AG08396 (cell line): ENCODE measurements at regions not wholly inside any gene's neighbourhood (a gene's known extent, or its start where the extent isn't known, plus 50 kb on each side); places are given as distances from the start of the nearest gene placed in this dataset.
A peak's percentile ranks its signal among the peaks of the same experiment; 100 is the strongest.

ENCODE experiments used
- DNase-seq: peaks from one replicate; pipeline ENCODE4 v3.0.0; 2012; ENCODE audit warnings: low spot score, mixed read lengths

DNA sequence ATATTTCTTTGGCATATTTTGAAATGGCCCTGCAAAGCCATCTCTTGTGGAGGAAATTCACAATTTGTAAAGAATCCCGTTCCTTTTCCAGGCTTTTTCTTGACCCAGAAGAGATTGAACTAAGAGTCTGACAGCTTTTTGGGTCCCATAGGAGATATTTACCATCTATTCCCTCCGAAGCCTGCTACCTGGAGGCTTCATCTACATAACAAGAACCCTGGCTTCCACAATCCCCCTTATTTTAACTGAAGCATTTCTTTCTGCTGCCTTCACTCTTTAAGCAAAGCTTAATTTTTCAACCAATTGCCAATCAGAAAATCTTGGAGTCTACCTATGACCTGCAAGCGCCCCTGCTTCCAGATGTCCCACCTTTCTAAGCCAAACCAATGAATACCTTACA is 248.1 kb upstream of the GADL1 start:
- no peak for DNase-seq

DNA sequence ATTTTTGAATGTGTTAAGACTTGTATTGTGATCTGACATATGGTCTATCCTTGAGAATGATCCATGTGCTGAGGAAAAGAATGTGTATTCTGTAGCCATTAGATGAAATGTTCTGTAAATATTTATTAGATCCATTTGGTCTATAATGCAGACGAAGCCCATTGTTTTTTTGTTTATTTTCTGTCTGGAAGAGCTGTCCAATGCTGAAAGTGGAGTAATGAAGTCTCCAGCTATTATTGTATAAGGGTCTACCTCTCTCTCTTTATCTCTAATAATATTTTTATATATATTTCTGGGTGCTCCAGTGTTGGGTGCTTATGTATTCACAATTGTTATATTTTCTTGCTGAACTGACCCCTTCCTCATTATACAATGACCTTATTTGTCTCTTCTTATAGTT is 250.6 kb upstream of the GADL1 start:
- no peak for DNase-seq

- no peak for DNase-seq
Observed at GRCh38 chr3:31147550-31147949, 253.1 kb upstream of the GADL1 start.

- DNase-seq = no peak
Observed at GRCh38 chr3:31157047-31157694, 262.7 kb upstream of the GADL1 start.

DNA sequence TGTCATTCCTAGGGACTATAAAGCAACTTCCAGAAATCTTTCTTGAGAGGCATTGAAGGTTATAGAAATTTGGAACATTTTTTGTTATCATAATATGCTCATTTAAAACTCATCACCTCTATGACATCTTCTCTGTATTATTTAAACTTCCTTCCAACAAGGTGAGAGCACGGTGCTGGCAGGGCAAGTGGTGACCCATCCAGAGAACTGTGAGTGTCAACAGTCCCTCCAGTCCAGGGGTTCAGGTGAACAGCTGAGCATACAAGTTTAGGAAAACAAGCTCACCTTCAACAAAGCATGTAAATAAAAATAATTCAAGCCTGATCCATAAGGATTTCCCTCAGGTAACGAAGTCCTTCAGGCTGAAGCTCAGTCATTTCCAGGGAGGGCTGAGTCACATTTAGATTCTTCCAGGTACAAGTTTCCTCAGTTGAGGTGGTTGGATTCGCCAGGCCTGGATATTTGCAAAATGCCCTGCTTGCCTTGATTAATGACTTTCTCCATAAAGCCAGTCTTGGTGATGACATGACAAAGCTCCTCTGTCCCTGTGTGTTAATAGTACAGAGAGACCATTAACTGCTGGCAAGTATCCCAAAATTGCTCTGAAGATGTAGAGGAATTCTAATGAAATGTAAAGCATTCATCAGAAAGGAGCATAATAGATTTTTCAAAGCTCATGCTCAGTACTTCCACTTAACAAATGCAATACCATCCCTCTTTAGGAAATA is 263.6 kb upstream of the GADL1 start:
- no peak for DNase-seq

GRCh38 chr3:31159331-31160039 is 265.0 kb upstream of the GADL1 start:
- no peak for DNase-seq

GRCh38 chr3:31161889-31162288 is 267.4 kb upstream of the GADL1 start:
- DNase-seq = no peak

DNA sequence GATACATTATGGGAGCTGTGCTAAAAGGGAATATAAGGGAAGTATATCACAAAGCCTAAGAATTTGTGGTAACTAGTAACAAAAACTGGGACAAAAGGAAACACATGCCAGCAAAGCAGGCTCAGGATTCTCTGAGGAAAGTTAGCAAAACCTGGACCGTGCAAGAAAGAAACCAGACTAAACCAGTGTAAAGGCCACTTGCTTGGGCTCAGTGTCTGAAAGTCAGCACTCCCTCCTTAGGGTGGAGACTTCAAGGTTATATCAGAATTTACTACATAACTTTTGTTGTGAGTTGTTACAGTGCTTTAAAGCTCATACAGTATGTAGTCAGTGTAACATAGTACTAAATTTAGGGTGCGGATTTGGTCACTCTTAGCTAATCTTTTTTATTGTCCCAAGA is 269.9 kb upstream of the GADL1 start:
- DNase-seq = no peak

DNA sequence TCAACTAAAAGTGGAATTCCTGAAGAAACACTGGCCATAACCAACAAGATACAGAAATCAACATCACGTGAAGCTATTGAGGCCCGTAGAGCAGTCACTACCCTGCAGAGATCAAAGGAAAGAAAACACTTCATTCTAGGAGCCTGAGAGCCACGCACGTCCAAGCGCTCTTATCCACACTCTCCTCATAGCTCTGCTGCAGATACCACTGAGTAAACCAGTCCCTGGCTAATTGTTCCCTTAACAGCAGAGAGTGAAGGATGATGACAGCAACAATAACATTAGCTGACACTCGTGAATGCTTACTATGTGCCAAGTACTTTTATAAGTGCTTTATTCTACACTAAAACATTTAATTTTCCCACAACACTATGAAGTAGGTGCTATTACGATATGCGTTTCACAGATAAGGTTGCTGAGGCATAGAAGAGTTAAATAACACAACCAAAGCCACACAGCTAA is 271.0 kb upstream of the GADL1 start:
- no peak for DNase-seq

GRCh38 chr3:31166249-31166885 is 271.9 kb upstream of the GADL1 start:
- DNase-seq = peak; percentile 21

DNA sequence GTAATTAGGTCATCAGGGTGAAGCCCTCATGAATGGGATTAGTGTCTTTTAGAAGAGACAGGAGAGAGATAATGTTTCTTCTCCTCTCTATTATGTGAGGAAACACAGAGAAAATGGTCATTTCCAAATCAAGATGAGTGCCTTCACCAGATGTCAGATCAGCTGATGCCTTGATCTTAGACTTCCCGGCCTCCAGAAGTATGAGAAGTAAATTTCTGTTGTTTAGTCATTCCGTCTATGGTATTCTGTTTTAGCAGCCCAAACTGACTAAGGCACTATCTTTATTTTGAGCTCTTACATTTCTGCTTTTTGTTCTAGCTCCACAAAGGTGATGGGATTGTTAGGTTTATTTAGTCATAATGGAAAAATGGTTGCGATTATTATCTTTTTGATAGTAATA is 273.2 kb upstream of the GADL1 start:
- DNase-seq = no peak

- DNase-seq = peak; percentile 63
Observed at GRCh38 chr3:31170932-31171670, 276.6 kb upstream of the GADL1 start.

DNA sequence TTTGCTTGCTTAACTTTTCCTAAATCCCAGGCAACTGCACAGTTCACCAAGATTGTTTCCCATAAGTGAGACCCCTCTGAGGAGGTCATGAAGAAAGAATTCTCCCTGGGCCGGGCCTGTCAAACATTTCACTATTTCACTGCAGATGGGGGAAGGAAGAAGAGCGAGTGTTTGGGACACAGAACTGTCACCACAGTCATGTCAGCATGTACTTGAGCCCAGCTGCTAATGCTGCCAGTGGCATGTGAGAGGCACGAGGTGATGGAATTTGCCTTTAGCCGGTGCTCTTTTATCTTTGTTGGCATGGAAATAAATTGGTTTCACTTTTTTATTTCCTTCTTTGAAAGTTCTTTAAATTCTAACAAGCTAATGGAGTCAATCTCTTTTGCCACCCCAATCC is 277.9 kb upstream of the GADL1 start:
- no peak for DNase-seq

- no peak for DNase-seq
Observed at GRCh38 chr3:31173118-31173718, 278.8 kb upstream of the GADL1 start.

DNA sequence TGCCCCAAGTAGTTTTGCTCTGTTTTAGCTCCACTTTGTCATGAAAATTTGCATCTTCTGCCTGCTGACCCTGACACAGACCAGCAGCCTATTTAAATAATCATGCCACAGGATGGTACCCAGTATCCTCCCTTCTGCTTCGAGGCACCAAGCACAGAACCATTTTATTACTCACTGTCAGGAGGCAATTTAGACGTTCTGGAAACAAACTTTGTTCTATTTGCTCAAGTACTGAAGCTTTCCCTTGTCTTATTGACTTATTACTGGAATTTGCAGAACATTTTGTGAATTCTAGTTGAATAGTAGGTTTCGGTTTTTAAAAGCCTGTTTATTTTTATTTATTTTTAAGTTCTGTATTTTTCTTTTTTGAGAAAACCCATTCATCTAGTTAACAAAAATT is 279.6 kb upstream of the GADL1 start:
- no peak for DNase-seq

DNA sequence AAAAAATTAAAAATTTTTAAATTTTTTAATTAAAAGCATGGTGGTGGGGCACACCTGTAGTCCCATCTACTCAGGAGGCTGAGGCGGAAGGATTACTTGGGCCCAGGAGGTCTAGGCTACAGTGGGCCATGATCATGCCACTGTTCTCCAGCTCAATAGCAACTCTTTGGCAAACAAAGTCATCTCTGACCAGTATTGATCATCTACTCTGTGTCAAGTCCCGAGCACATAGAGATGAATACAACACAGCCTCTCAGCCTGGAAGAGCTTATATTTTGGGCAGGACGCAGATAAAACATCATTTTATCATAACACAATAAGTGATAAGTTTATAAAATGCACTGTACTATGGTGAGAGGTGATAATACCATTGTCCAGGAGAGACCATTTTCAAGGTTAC is 281.6 kb upstream of the GADL1 start:
- no peak for DNase-seq

GRCh38 chr3:31178467-31178866 is 284.0 kb upstream of the GADL1 start:
- DNase-seq = no peak

DNA sequence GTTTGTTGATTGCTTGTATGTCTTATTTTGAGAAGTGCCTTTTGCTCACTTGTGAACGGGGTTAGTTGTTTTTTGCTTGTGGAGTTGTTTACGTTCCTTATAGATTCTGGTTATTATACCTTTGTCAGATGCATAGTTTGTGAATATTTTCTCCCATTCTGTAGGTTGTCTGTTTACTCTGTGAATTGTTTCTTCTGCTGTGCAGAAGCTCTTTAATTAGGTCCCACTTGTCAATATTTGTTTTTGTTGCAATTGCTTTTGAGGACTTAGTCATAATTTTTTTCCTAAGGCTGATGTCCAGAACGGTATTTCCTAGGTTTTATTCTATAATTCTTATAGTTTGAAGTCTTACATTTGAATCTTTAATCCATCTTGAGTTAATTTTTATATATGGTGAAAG is 285.3 kb upstream of the GADL1 start:
- DNase-seq = no peak

DNA sequence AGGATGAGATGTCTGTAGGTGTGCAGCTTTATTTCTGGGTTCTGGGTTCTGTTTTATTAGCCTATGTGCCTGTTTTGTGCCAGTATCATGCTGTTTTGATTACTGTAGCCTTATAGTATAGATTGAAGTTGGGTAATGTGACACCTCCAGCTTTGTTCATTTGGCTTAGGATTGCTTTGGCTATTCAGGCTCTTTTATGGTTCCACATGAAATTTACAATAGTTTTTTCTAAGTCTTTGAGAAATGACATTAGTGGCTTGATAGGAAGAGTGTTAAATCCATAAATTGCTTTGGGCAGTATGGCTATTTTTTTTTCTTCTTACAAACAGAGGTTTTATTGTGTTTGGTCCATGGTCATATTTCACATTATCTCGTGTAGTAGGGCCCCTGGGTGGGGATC is 285.8 kb upstream of the GADL1 start:
- no peak for DNase-seq

- no peak for DNase-seq
Observed at GRCh38 chr3:31181661-31182060, 287.2 kb upstream of the GADL1 start.

DNA sequence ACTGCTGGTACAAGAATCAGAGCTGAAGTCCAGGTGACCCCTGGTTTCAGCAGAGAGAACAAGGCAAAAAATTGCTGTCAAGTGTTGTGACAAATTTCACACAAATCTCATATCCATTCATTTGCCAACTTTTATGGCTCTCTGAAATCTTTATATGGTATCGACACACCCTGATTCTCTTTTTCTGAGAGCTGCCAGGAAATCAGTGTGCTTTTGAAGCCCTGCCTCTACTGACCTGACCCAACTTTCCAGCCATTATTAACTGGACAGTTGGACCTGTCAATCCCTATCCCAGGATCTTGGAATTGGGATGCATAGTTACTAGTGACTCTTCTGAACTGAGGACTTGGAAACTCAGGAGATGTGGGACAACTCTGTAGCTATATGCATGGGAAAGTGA is 288.2 kb upstream of the GADL1 start:
- DNase-seq = no peak
